GM19238 (cell line): ENCODE measurements at regions not wholly inside any gene's neighbourhood (a gene's known extent, or its start where the extent isn't known, plus 50 kb on each side); places are given as distances from the start of the nearest gene placed in this dataset.
"Not testable (repeated sequence)": the region's sequence is repeated elsewhere in the genome, so short reads cannot be mapped to it uniquely, and the experiment has no call there.

Experiments used
- DNase-seq: peaks from one replicate; pipeline ENCODE4 v3.0.0; 2011; ENCODE audit warnings: low spot score; ENCODE audit not compliant: insufficient read length

- no peak for DNase-seq
Measured at GRCh38 chr11:42823546-42823945, 488.2 kb upstream of the API5 start.

- DNase-seq: no peak
Measured at GRCh38 chr11:42824067-42824466, 487.7 kb upstream of the API5 start.

GRCh38 chr11:42825598-42825997 lies 486.2 kb upstream of the API5 start:
- no peak for DNase-seq

- no peak for DNase-seq
Measured at GRCh38 chr11:42827845-42828244, 484.0 kb upstream of the API5 start.

GRCh38 chr11:42837994-42838393 lies 473.8 kb upstream of the API5 start:
- no peak for DNase-seq

GRCh38 chr11:42840176-42840829 lies 471.5 kb upstream of the API5 start:
- no peak for DNase-seq

- DNase-seq: no peak
Measured at GRCh38 chr11:42840860-42841259, 470.9 kb upstream of the API5 start.

GRCh38 chr11:42841556-42841955 lies 470.2 kb upstream of the API5 start:
- no peak for DNase-seq

GRCh38 chr11:42849362-42849761 lies 462.4 kb upstream of the API5 start:
- no peak for DNase-seq

- no peak for DNase-seq
Measured at GRCh38 chr11:42857344-42857743, 454.5 kb upstream of the API5 start.

GRCh38 chr11:42870480-42870879 lies 441.3 kb upstream of the API5 start:
- DNase-seq: no peak

GRCh38 chr11:42873800-42874405 lies 437.9 kb upstream of the API5 start:
- DNase-seq: not testable (repeated sequence)

- DNase-seq: not testable (repeated sequence)
Measured at GRCh38 chr11:42881335-42881734, 430.5 kb upstream of the API5 start.

GRCh38 chr11:42890773-42891172 lies 421.0 kb upstream of the API5 start:
- no peak for DNase-seq

GRCh38 chr11:42901084-42901483 lies 410.7 kb upstream of the API5 start:
- DNase-seq: no peak

- DNase-seq: no peak
Measured at GRCh38 chr11:42906226-42906625, 405.6 kb upstream of the API5 start.

- no peak for DNase-seq
Measured at GRCh38 chr11:42913731-42914130, 398.1 kb upstream of the API5 start.

GRCh38 chr11:42923651-42924050 lies 388.1 kb upstream of the API5 start:
- no peak for DNase-seq

- DNase-seq: no peak
Measured at GRCh38 chr11:42925916-42926315, 385.9 kb upstream of the API5 start.

GRCh38 chr11:42947405-42947804 lies 364.4 kb upstream of the API5 start:
- no peak for DNase-seq

GRCh38 chr11:42949738-42950376 lies 361.9 kb upstream of the API5 start:
- DNase-seq: not testable (repeated sequence)

GRCh38 chr11:42951266-42951665 lies 360.5 kb upstream of the API5 start:
- DNase-seq: no peak

- no peak for DNase-seq
Measured at GRCh38 chr11:42957831-42958230, 354.0 kb upstream of the API5 start.
